Ovary (tissue), 7 donors: ENCODE measurements at regions not wholly inside any gene's neighbourhood (a gene's known extent, or its start where the extent isn't known, plus 50 kb on each side); places are given as distances from the start of the nearest gene placed in this dataset.

Source experiments
- DNase-seq, 5 donors: peaks; one replicate each; pipeline ENCODE4 v3.0.0-alpha.2; 2019 to 2020
- H3K27ac ChIP-seq, 2 donors: fragments of 200-600 bp; one replicate each; pipeline versions ENCODE4 v1.5.1 to v1.8.0; 2019 to 2022
- H3K27me3 ChIP-seq: fragments of 200-600 bp; one replicate; pipeline ENCODE4 v1.8.0; 2022
- H3K36me3 ChIP-seq: fragments of 200-600 bp; sonication (generic); one replicate; pipeline ENCODE4 v1.5.1; 2019
- H3K4me1 ChIP-seq: one replicate; pipeline ENCODE4 v1.8.1; 2013; ENCODE audit warnings: mild to moderate bottlenecking, moderate library complexity; ENCODE audit not compliant: insufficient read depth
- H3K4me3 ChIP-seq: fragments of 200-600 bp; sonication (generic); one replicate; pipeline ENCODE4 v1.5.1; 2017
- H3K9me3 ChIP-seq, 2 donors: fragments of 200-600 bp in 1 of 2; sonication (generic) in 1 of 2; one replicate each; pipeline versions ENCODE4 v1.5.1 to v1.8.1; 2013 to 2019; ENCODE audit warnings: mild to moderate bottlenecking in 1 of 2, moderate library complexity in 1 of 2
- CTCF ChIP-seq, 3 donors: fragments of 450-650 bp in 2 of 3; fragments of 200-600 bp in 1 of 3; IDR thresholded peaks; one replicate each; pipeline versions ENCODE4 v1.5.1 to v1.8.0; 2016 to 2022; ENCODE audit warnings: antibody characterized with exemption in 3 of 3, mild to moderate bottlenecking in 1 of 3
- EP300 ChIP-seq: sonication (generic); formaldehyde crosslinking; IDR thresholded peaks from one replicate; pipeline ENCODE4 v1.6.1; 2017; ENCODE audit warnings: antibody characterized with exemption
- POLR2A ChIP-seq: fragments of 450-650 bp; IDR thresholded peaks from one replicate; pipeline ENCODE4 v1.6.1; 2017; ENCODE audit warnings: antibody characterized with exemption, mild to moderate bottlenecking, moderate library complexity
- WGBS, 3 donors: extraction: QIAGEN DNeasy Blood & Tissue Kit in 1 of 3; methylation state at CpG; one replicate each; pipeline versions ENCODE4 v1.1.5 to v1.1.7; 2013 to 2017; 5-methylcytosine and 5-hydroxymethylcytosine counted together
- intact Hi-C, 4 donors: fragments of 100-400 bp; cut with DNase I; formaldehyde crosslinking; loops; one replicate each; pipeline versions ENCODE4 v1.11.0 to v1.15.1; 2022 to 2023
- donor health status: DM: no; HTN: no; CAD: no; lungs with moderate emphysema.
- donor health status: DM: no; HTN: no; CAD: no.
- donor health status: Bipolar disorder and iron deficiency.
- donor health status: DM: no; HTN: no; CAD: no.
- donor health status: DM: yes; HTN: yes; CAD: no.

DNA sequence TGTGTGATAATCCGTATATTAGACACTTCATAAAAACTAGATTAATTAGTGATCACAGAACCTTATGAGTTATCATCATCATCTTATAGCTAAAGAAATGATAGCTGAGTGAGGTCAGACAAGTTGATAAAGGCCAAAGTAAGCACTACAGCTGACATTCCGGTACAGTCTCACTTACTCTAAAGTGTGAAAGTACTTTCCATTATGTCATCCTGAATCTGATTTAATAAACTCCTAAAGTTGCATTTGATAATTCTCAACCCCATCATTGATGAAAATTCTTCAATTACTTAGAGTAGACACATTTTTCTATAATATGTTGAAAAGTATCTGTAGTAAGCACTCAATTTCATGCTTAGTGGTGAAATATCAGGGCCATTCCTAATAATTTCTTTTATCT is 385.2 kb upstream of the CHD6 start:
- Histone ChIP-seq H3K27ac (no peak overlapping the region), H3K4me1 (no peaks in the 10 kb centered on the region), H3K4me3 (no peak overlapping the region), H3K36me3 (no peaks in the 10 kb centered on the region), H3K9me3 (no peaks in the 10 kb centered on the region), H3K27me3 (no peaks in the 10 kb centered on the region)
- TF ChIP-seq EP300 (no peak), POLR2A (no peak), CTCF (IDR thresholded peaks at IDR 0.05) (no peak)
- 93% methylated on average over 2 of the region's 2 CpGs for WGBS, 3 donors
- no peak for DNase-seq
- intact Hi-C loops: no loop called here

- no peak for DNase-seq
- Histone ChIP-seq H3K9me3 (no peaks in the 10 kb centered on the region), H3K27ac (no peak overlapping the region), H3K4me3 (no peak overlapping the region), H3K27me3 (no peaks in the 10 kb centered on the region), H3K36me3 (no peaks in the 10 kb centered on the region), H3K4me1 (no peaks in the 10 kb centered on the region)
- intact Hi-C loops: no loop called here
- no peak for TF ChIP-seq POLR2A
- TF ChIP-seq CTCF (IDR thresholded peaks at IDR 0.05): no peak
- no peak for TF ChIP-seq EP300
- WGBS, 3 donors: 92 to 93% (median 92%) methylated on average over 92 of the region's 92 CpGs
Observed at GRCh38 chr20:41998539-41999341, 380.6 kb upstream of the CHD6 start.

- no peak for DNase-seq
- Histone ChIP-seq H3K4me1 (no peaks in the 10 kb centered on the region), H3K36me3 (no peaks in the 10 kb centered on the region), H3K9me3 (no peaks in the 10 kb centered on the region), H3K27ac (no peak overlapping the region), H3K4me3 (no peak overlapping the region), H3K27me3 (no peaks in the 10 kb centered on the region)
- intact Hi-C loops: no loop called here
- 60 to 64% (median 60%) methylated on average over 3 of the region's 3 CpGs for WGBS, 3 donors
- no peak for TF ChIP-seq CTCF (IDR thresholded peaks at IDR 0.05)
- TF ChIP-seq POLR2A: no peak
- no peak for TF ChIP-seq EP300
Observed at GRCh38 chr20:41996951-41997350, 378.8 kb upstream of the CHD6 start.

GRCh38 chr20:41992481-41992880 is 374.3 kb upstream of the CHD6 start:
- intact Hi-C loops: no loop called here
- H3K9me3 ChIP-seq: no peaks in the 10 kb centered on the region
- H3K27ac ChIP-seq: no peak overlapping the region
- DNase-seq: no peak
- no peaks in the 10 kb centered on the region for H3K27me3 ChIP-seq
- H3K4me3 ChIP-seq: no peak overlapping the region
- 70 to 85% (median 74%) methylated on average over 4 of the region's 4 CpGs for WGBS, 3 donors
- TF ChIP-seq CTCF (IDR thresholded peaks at IDR 0.05) (no peak), POLR2A (no peak), EP300 (no peak)
- H3K36me3 ChIP-seq: no peaks in the 10 kb centered on the region
- no peaks in the 10 kb centered on the region for H3K4me1 ChIP-seq
